NCI-H1694 (cell line): ENCODE measurements at regions not wholly inside any gene's neighbourhood (a gene's known extent, or its start where the extent isn't known, plus 50 kb on each side); places are given as distances from the start of the nearest gene placed in this dataset.

Experiments used
- DNase-seq: peaks from one replicate; lab custom pipeline; 2025; lab: John Stamatoyannopoulos, UW

- no peak for DNase-seq
These were observed 270.2 kb upstream of the RPL38 start for GRCh38 chr17:73933164-73933766.

- no peak for DNase-seq
These were observed 269.6 kb upstream of the RPL38 start for GRCh38 chr17:73933871-73934270.

- DNase-seq: no peak
These were observed 268.8 kb upstream of the RPL38 start for GRCh38 chr17:73934696-73935095.

- no peak for DNase-seq
These were observed 266.4 kb upstream of the RPL38 start for GRCh38 chr17:73936908-73937627.

- DNase-seq: no peak
These were observed 264.8 kb upstream of the RPL38 start for GRCh38 chr17:73938706-73939105.

- no peak for DNase-seq
These were observed 263.7 kb upstream of the RPL38 start for GRCh38 chr17:73939806-73940205.

- DNase-seq: no peak
These were observed 263.0 kb upstream of the RPL38 start for GRCh38 chr17:73940511-73940910.

- no peak for DNase-seq
These were observed 261.5 kb upstream of the RPL38 start for GRCh38 chr17:73941919-73942530.

GRCh38 chr17:73942703-73943415 is 260.6 kb upstream of the RPL38 start:
- no peak for DNase-seq

GRCh38 chr17:73943416-73944110 is 259.9 kb upstream of the RPL38 start:
- no peak for DNase-seq

GRCh38 chr17:73944366-73944765 is 259.1 kb upstream of the RPL38 start:
- DNase-seq: no peak

- no peak for DNase-seq
These were observed 256.1 kb upstream of the RPL38 start for GRCh38 chr17:73947281-73947965.

GRCh38 chr17:73947966-73948355 is 255.5 kb upstream of the RPL38 start:
- DNase-seq: no peak

- DNase-seq: no peak
These were observed 253.4 kb upstream of the RPL38 start for GRCh38 chr17:73949903-73950592.

- DNase-seq: no peak
These were observed 252.9 kb upstream of the RPL38 start for GRCh38 chr17:73950593-73950914.

GRCh38 chr17:73952082-73952479 is 251.4 kb upstream of the RPL38 start:
- no peak for DNase-seq

GRCh38 chr17:73952480-73953205 is 250.8 kb upstream of the RPL38 start:
- no peak for DNase-seq

GRCh38 chr17:73953206-73954033 is 250.1 kb upstream of the RPL38 start:
- no peak for DNase-seq

GRCh38 chr17:73954951-73955350 is 248.5 kb upstream of the RPL38 start:
- DNase-seq: no peak

- no peak for DNase-seq
These were observed 247.9 kb upstream of the RPL38 start for GRCh38 chr17:73955616-73956015.
